Erythroblast (primary cell): ENCODE measurements at regions not wholly inside any gene's neighbourhood (a gene's known extent, or its start where the extent isn't known, plus 50 kb on each side); places are given as distances from the start of the nearest gene placed in this dataset.

Experiments used
- GATA1 ChIP-seq: IDR thresholded peaks from 2 replicates; pipeline ENCODE4 v1.6.1; 2011; ENCODE audit warnings: low read depth, mild to moderate bottlenecking, control low read depth, low read length, moderate library complexity
- POLR2A ChIP-seq: IDR thresholded peaks from 2 replicates; pipeline ENCODE4 v1.6.1; 2011; ENCODE audit warnings: mild to moderate bottlenecking, low read length

DNA sequence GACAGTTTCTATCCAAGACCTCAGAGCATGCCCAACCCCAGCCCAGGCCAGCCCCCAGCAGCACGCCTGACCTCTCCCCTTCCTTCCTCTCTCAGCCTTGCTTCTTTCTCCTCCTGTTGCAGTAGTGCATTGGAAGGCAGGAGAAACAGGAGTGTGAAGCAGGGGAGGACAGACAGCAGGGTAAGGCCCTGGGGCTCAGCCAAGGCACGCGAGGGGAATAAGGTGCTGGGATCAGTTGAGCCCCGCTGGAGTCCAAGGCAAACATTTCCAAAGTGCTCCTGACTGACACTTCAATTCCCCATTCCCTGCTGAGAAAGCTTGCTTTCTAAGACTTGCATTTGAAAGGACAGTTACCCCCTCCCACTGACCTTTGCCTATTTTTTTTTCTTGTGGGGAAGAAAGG lies 73.1 kb upstream of the OLFM4 start:
- TF ChIP-seq POLR2A (no peak), GATA1 (no peak)
